ENCODE measurements at regions not wholly inside any gene's neighbourhood (a gene's known extent, or its start where the extent isn't known, plus 50 kb on each side); places are given as distances from the start of the nearest gene placed in this dataset.

- no peak for TF ChIP-seq HNF4A (conservative IDR thresholded peaks at IDR 0.05)
- no peak for TF ChIP-seq ZBTB33 (IDR thresholded peaks at IDR 0.05)
- no peak for TF ChIP-seq TAF1 (conservative IDR thresholded peaks at IDR 0.05)
- no peak for TF ChIP-seq NR2F2 (IDR thresholded peaks at IDR 0.05)
- no peak for TF ChIP-seq YY1 (IDR thresholded peaks at IDR 0.05)
- TF ChIP-seq SP1 (IDR thresholded peaks at IDR 0.05) = no peak
- no peak for TF ChIP-seq RAD21 (IDR thresholded peaks at IDR 0.05)
- no peak for TF ChIP-seq GABPA (IDR thresholded peaks at IDR 0.05 in 1 of 2, conservative IDR thresholded peaks at IDR 0.05 in 1 of 2)
- TF ChIP-seq FOXA2 (IDR thresholded peaks at IDR 0.05) = no peak
- no peak for TF ChIP-seq MAX (IDR thresholded peaks at IDR 0.05)
- no peak for TF ChIP-seq CTCF (IDR thresholded peaks at IDR 0.05; ENCODE audit: low read depth, low read length, missing input control)
- TF ChIP-seq ATF3 (IDR thresholded peaks at IDR 0.05) = no peak
- no peak for TF ChIP-seq HNF4G (IDR thresholded peaks at IDR 0.05)
- Histone ChIP-seq H3K4me3 (ENCODE audit: low read depth in 1 of 3, low read length in 3 of 3) (no peak overlapping the region), H3K4me1 (ENCODE audit: control insufficient read depth in 4 of 4, insufficient read depth in 4 of 4, low read length in 3 of 4) (no peaks in the 10 kb centered on the region), H3K9me3 (ENCODE audit: control insufficient read depth in 4 of 4, low read length in 3 of 4) (no peaks in the 10 kb centered on the region), H3K27ac (ENCODE audit: low read depth in 1 of 2, low read length in 2 of 2) (no peak overlapping the region), H3K9ac (ENCODE audit: low read depth in 1 of 2, low read length in 2 of 2) (no peak overlapping the region), H3K36me3 (ENCODE audit: control insufficient read depth in 4 of 4, insufficient read depth in 3 of 4, low read depth in 1 of 4, low read length in 3 of 4) (no peaks in the 10 kb centered on the region), H3K27me3 (ENCODE audit: control insufficient read depth in 4 of 4, insufficient read depth in 4 of 4, low read length in 3 of 4) (no peaks in the 10 kb centered on the region)
- DNase-seq (ENCODE audit: low spot score) = no peak
These were observed 674.9 kb downstream of the HDGFL1 start for GRCh38 chr6:23244300-23244699.

- DNase-seq (ENCODE audit: low spot score) = no peak
- H3K36me3 ChIP-seq (ENCODE audit: control insufficient read depth in 4 of 4, insufficient read depth in 3 of 4, low read depth in 1 of 4, low read length in 3 of 4) = no peaks in the 10 kb centered on the region
- H3K9me3 ChIP-seq (ENCODE audit: control insufficient read depth in 4 of 4, low read length in 3 of 4) = no peaks in the 10 kb centered on the region
- no peak overlapping the region for H3K4me3 ChIP-seq (ENCODE audit: low read depth in 1 of 3, low read length in 3 of 3)
- TF ChIP-seq GABPA (IDR thresholded peaks at IDR 0.05 in 1 of 2, conservative IDR thresholded peaks at IDR 0.05 in 1 of 2) = no peak
- TF ChIP-seq HNF4G (IDR thresholded peaks at IDR 0.05) = no peak
- TF ChIP-seq TAF1 (conservative IDR thresholded peaks at IDR 0.05) = no peak
- no peak for TF ChIP-seq CTCF (IDR thresholded peaks at IDR 0.05; ENCODE audit: low read depth, low read length, missing input control)
- TF ChIP-seq NR2F2 (IDR thresholded peaks at IDR 0.05) = no peak
- no peak for TF ChIP-seq FOXA2 (IDR thresholded peaks at IDR 0.05)
- no peak for TF ChIP-seq JUND (IDR thresholded peaks at IDR 0.05)
- no peak for TF ChIP-seq ATF3 (IDR thresholded peaks at IDR 0.05)
- H3K4me1 ChIP-seq (ENCODE audit: control insufficient read depth in 4 of 4, insufficient read depth in 4 of 4, low read length in 3 of 4) = no peaks in the 10 kb centered on the region
- no peak overlapping the region for H3K9ac ChIP-seq (ENCODE audit: low read depth in 1 of 2, low read length in 2 of 2)
- no peak overlapping the region for H3K27ac ChIP-seq (ENCODE audit: low read depth in 1 of 2, low read length in 2 of 2)
- H3K27me3 ChIP-seq (ENCODE audit: control insufficient read depth in 4 of 4, insufficient read depth in 4 of 4, low read length in 3 of 4) = no peaks in the 10 kb centered on the region
These were observed 676.2 kb downstream of the HDGFL1 start for GRCh38 chr6:23245572-23245971.
